Smooth muscle cell (in vitro differentiated cells): ENCODE measurements at regions not wholly inside any gene's neighbourhood (a gene's known extent, or its start where the extent isn't known, plus 50 kb on each side); places are given as distances from the start of the nearest gene placed in this dataset.

Experiments used
- DNase-seq: peaks from one replicate; lab custom pipeline; 2025; ENCODE audit not compliant: unreplicated experiment; lab: John Stamatoyannopoulos, UW
- H2AFZ ChIP-seq: fragments of 200-600 bp; sonication (generic); 2 replicates; pipeline ENCODE4 v1.6.0; 2016; ENCODE audit warnings: antibody characterized with exemption, low read depth, mild to moderate bottlenecking
- H3F3A ChIP-seq: fragments of 200-600 bp; sonication (generic); 2 replicates; pipeline ENCODE4 v1.6.0; 2017; ENCODE audit warnings: antibody characterized with exemption, low read depth
- H3K27ac ChIP-seq: fragments of 200-600 bp; sonication (generic); 2 replicates; pipeline ENCODE4 v1.5.1; 2016; ENCODE audit warnings: low read depth, mild to moderate bottlenecking
- H3K27me3 ChIP-seq: fragments of 200-600 bp; sonication (generic); 2 replicates; pipeline ENCODE4 v1.6.1; 2016; ENCODE audit warnings: low read depth, mild to moderate bottlenecking
- H3K36me3 ChIP-seq: fragments of 200-600 bp; sonication (generic); 2 replicates; pipeline ENCODE4 v1.5.1; 2016; ENCODE audit warnings: low read depth
- H3K4me1 ChIP-seq: fragments of 200-600 bp; sonication (generic); 2 replicates; pipeline ENCODE4 v1.5.1; 2016; ENCODE audit warnings: low read depth
- H3K4me2 ChIP-seq: fragments of 200-600 bp; sonication (generic); 2 replicates; pipeline ENCODE4 v1.6.0; 2016; ENCODE audit warnings: mild to moderate bottlenecking
- H3K4me3 ChIP-seq: fragments of 200-600 bp; sonication (generic); 2 replicates; pipeline ENCODE4 v1.5.1; 2016; ENCODE audit warnings: mild to moderate bottlenecking
- H3K79me2 ChIP-seq: fragments of 200-600 bp; sonication (generic); 2 replicates; pipeline ENCODE4 v1.6.0; 2016; ENCODE audit warnings: low read depth, mild to moderate bottlenecking
- H3K9ac ChIP-seq: fragments of 200-600 bp; sonication (generic); 2 replicates; pipeline ENCODE4 v1.6.0; 2016; ENCODE audit warnings: low read depth
- H3K9me3 ChIP-seq: fragments of 200-600 bp; sonication (generic); replicated peaks from 2 replicates; pipeline ENCODE4 v1.5.1; 2016; ENCODE audit warnings: low read depth
- H4K20me1 ChIP-seq: fragments of 200-600 bp; sonication (generic); 2 replicates; pipeline ENCODE4 v1.6.0; 2016; ENCODE audit warnings: low read depth
- CTCF ChIP-seq: fragments of 200-600 bp; sonication (generic); IDR thresholded peaks from 2 replicates; pipeline ENCODE4 v1.5.1; 2017; ENCODE audit warnings: borderline replicate concordance, mild to moderate bottlenecking, antibody characterized with exemption; ENCODE audit not compliant: insufficient read depth, poor library complexity, severe bottlenecking
- WGBS: methylation state at CpG from one replicate; pipeline ENCODE4 v1.1.7; 2016; ENCODE audit warnings: low lambda C conversion rate; 5-methylcytosine and 5-hydroxymethylcytosine counted together

- TF ChIP-seq CTCF: no peak
- Histone ChIP-seq H4K20me1 (no peaks in the 10 kb centered on the region), H3K9me3 (no peaks in the 10 kb centered on the region), H3K27me3 (no peaks in the 10 kb centered on the region), H3K36me3 (no peaks in the 10 kb centered on the region), H2AFZ (no peak overlapping the region), H3K27ac (no peak overlapping the region), H3K4me1 (peaks cover 10% of the 10 kb centered on the region), H3K4me3 (no peak overlapping the region), H3K79me2 (no peaks in the 10 kb centered on the region), H3K9ac (no peak overlapping the region), H3K4me2 (no peak overlapping the region), H3F3A (no peaks in the 10 kb centered on the region)
- WGBS: 91% methylated on average over 1 of the region's 1 CpG
- DNase-seq: no peak
These were observed 415.9 kb downstream of the SLITRK6 start for GRCh38 chr13:85383291-85383690.

- Histone ChIP-seq H3K27ac (no peak overlapping the region), H3K9me3 (no peaks in the 10 kb centered on the region), H3K79me2 (no peaks in the 10 kb centered on the region), H3K4me1 (peaks cover 5% of the 10 kb centered on the region), H3F3A (no peaks in the 10 kb centered on the region), H3K4me2 (no peak overlapping the region), H3K4me3 (no peak overlapping the region), H3K9ac (no peak overlapping the region), H4K20me1 (no peaks in the 10 kb centered on the region), H3K27me3 (no peaks in the 10 kb centered on the region), H3K36me3 (no peaks in the 10 kb centered on the region), H2AFZ (no peak overlapping the region)
- no peak for DNase-seq
- no peak for TF ChIP-seq CTCF
- WGBS: 87% methylated on average over 2 of the region's 2 CpGs
These were observed 418.1 kb downstream of the SLITRK6 start for GRCh38 chr13:85381082-85381481.

GRCh38 chr13:85379991-85380390 is 419.2 kb downstream of the SLITRK6 start:
- H3K79me2 ChIP-seq: no peaks in the 10 kb centered on the region
- H3K4me2 ChIP-seq: no peak overlapping the region
- DNase-seq: no peak
- H3K9me3 ChIP-seq: no peaks in the 10 kb centered on the region
- H3K36me3 ChIP-seq: no peaks in the 10 kb centered on the region
- no peaks in the 10 kb centered on the region for H4K20me1 ChIP-seq
- H3F3A ChIP-seq: no peaks in the 10 kb centered on the region
- no peak for TF ChIP-seq CTCF
- H3K27ac ChIP-seq: no peak overlapping the region
- H3K27me3 ChIP-seq: no peaks in the 10 kb centered on the region
- peaks cover 5% of the 10 kb centered on the region for H3K4me1 ChIP-seq
- WGBS: 30% methylated on average over 1 of the region's 1 CpG
- no peak overlapping the region for H2AFZ ChIP-seq
- no peak overlapping the region for H3K9ac ChIP-seq
- H3K4me3 ChIP-seq: no peak overlapping the region

GRCh38 chr13:85379433-85379832 is 419.8 kb downstream of the SLITRK6 start:
- H3K27ac ChIP-seq: no peak overlapping the region
- H3K36me3 ChIP-seq: no peaks in the 10 kb centered on the region
- no peak overlapping the region for H2AFZ ChIP-seq
- no peaks in the 10 kb centered on the region for H3F3A ChIP-seq
- no peaks in the 10 kb centered on the region for H3K9me3 ChIP-seq
- no peaks in the 10 kb centered on the region for H3K27me3 ChIP-seq
- no peaks in the 10 kb centered on the region for H4K20me1 ChIP-seq
- H3K4me1 ChIP-seq: peaks cover 5% of the 10 kb centered on the region
- no peak overlapping the region for H3K9ac ChIP-seq
- H3K4me2 ChIP-seq: no peak overlapping the region
- WGBS: 56% methylated on average over 3 of the region's 3 CpGs
- no peaks in the 10 kb centered on the region for H3K79me2 ChIP-seq
- DNase-seq: no peak
- H3K4me3 ChIP-seq: no peak overlapping the region
- TF ChIP-seq CTCF: no peak
